ENCODE measurements at regions not wholly inside any gene's neighbourhood (a gene's known extent, or its start where the extent isn't known, plus 50 kb on each side); places are given as distances from the start of the nearest gene placed in this dataset.

GRCh38 chr11:128273736-128274135 lies 313.6 kb downstream of the ETS1 start (continued):
- no peak for TF ChIP-seq ZNF462 (CRISPR knock-in tag; IDR thresholded peaks at IDR 0.05)
- TF ChIP-seq POLR2AphosphoS5 (IDR thresholded peaks at IDR 0.05; ENCODE audit: low read depth), result no peak
- no peak for TF ChIP-seq NANOG (IDR thresholded peaks at IDR 0.05; ENCODE audit: borderline replicate concordance)
- no peak for TF ChIP-seq ZNF331 (CRISPR knock-in tag; IDR thresholded peaks at IDR 0.05; ENCODE audit: low read depth)
- TF ChIP-seq ZNF114 (CRISPR knock-in tag; IDR thresholded peaks at IDR 0.05), result no peak

- Histone ChIP-seq H2AFZ (no peak overlapping the region), H3K27me3 (ENCODE audit: insufficient read depth) (no peaks in the 10 kb centered on the region), H3K79me2 (replicated peaks; ENCODE audit: insufficient read depth) (no peaks in the 10 kb centered on the region), H3K27ac (ENCODE audit: low read depth) (no peak overlapping the region), H3K4me3 (no peak overlapping the region), H3K4me1 (ENCODE audit: insufficient read depth) (no peaks in the 10 kb centered on the region), H3K36me3 (ENCODE audit: insufficient read depth) (no peaks in the 10 kb centered on the region), H4K20me1 (replicated peaks; ENCODE audit: insufficient read depth) (no peaks in the 10 kb centered on the region), H3F3A (replicated peaks; ENCODE audit: low read depth) (no peaks in the 10 kb centered on the region), H3K9me2 (ENCODE audit: insufficient read depth) (no peaks in the 10 kb centered on the region), H3K4me2 (no peak overlapping the region)
- H3K4me3 Mint-ChIP-seq, result no peak overlapping the region
- no peaks in the 10 kb centered on the region for H3K36me3 Mint-ChIP-seq (ENCODE audit: low read depth)
- no peak for DNase-seq (ENCODE audit: low spot score)
- no peak overlapping the region for H3K27ac Mint-ChIP-seq
- no peaks in the 10 kb centered on the region for H3K27me3 Mint-ChIP-seq (ENCODE audit: insufficient read depth, low read depth, poor library complexity)
- no peaks in the 10 kb centered on the region for H3K9me3 Mint-ChIP-seq
- ATAC-seq, result no peak
- H3K4me1 Mint-ChIP-seq, result no peaks in the 10 kb centered on the region
- TF ChIP-seq EZH2phosphoT487 (IDR thresholded peaks at IDR 0.05; ENCODE audit: unreplicated experiment), result no peak
- no peak for TF ChIP-seq EZH2 (IDR thresholded peaks at IDR 0.05; ENCODE audit: low read depth, unreplicated experiment)
- no peak for TF ChIP-seq ETS1 (IDR thresholded peaks at IDR 0.05)
- TF ChIP-seq JUNB (IDR thresholded peaks at IDR 0.05; ENCODE audit: unreplicated experiment), result no peak
- no peak for TF ChIP-seq ZNF462 (CRISPR knock-in tag; IDR thresholded peaks at IDR 0.05)
- no peak for TF ChIP-seq ZNF114 (CRISPR knock-in tag; IDR thresholded peaks at IDR 0.05)
- no peak for TF ChIP-seq STAT1 (IDR thresholded peaks at IDR 0.05; ENCODE audit: unreplicated experiment)
- TF ChIP-seq NANOG (IDR thresholded peaks at IDR 0.05; ENCODE audit: borderline replicate concordance), result no peak
Observed at GRCh38 chr11:128271401-128271800, 316.0 kb downstream of the ETS1 start.

Measured in GM23338 (cell line).